GOT3 (cell line): ENCODE measurements at regions not wholly inside any gene's neighbourhood (a gene's known extent, or its start where the extent isn't known, plus 50 kb on each side); places are given as distances from the start of the nearest gene placed in this dataset.

Source experiments
- DNase-seq: peaks from one replicate; lab custom pipeline; 2025; ENCODE audit warnings: mixed read lengths; lab: John Stamatoyannopoulos, UW

DNA sequence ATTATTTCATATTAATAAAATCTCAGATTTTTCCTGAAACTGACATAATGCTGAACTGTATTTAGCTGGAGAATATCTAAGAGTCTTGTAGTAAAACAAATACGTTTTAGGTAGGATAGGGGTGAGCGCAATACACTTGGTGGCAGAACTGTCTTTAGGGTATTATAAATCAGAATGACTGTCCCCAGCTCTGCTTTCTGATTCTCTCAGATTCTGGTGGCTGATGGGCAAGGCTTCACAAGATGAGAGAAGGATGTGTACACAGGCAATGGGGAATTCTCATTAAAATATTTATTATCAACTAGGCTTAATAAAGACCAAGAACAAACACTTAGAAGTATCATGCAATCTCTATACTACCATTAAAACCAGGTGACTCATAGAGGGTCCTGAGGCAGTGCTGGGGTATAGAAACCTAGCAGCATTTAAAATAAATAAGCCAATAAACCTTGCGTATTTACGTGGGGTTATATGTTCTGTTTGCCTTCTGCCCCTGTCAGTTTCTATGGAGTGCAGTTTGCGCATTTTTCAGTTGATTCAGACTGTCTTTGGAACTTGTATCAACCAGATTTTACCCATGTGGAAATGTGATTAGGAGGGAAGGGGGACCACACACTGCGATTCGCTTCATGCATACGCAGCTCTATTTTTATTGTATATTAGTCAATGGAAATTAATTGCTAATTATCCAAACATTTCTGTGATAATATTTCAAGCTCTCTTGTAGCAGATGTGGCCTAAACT lies 1150.7 kb upstream of the WWC1 start:
- DNase-seq, result no peak

DNA sequence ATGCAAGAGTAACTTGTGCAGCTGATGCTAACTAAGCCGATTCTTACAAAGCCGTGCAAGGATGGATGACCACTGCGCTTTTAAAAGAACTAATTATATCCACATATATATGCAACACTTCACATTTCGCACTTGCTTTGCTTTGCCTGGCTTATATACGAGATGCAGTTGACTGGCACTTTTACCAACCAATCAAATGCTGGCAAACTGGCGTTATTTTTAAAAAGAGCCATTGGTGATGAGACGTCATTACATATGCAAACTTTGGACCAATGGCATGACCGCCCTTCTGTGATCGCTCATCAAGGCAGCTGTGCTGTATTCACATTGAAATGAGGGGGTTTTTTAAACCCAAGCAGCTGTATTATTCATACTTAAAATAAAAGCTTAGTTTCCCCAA lies 1147.7 kb upstream of the WWC1 start:
- no peak for DNase-seq

DNA sequence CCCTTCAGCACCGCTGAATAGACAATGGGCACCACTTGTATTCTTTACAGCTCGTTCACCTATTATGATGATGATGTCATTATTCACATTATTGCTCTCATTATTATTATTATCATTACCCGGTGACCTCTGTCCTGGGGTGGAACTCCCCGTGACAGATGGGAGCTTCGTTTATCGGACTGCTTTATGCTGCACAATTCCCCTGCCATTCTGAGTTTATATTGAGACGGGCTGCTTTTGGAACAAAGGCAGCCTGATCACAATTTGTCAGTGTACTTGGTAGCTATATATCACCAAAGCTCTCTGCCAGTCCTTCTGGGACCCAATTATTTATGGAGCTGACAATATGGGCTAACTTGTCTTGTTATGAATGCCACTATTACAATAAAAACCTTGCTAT lies 1145.6 kb upstream of the WWC1 start:
- DNase-seq, result no peak

DNA sequence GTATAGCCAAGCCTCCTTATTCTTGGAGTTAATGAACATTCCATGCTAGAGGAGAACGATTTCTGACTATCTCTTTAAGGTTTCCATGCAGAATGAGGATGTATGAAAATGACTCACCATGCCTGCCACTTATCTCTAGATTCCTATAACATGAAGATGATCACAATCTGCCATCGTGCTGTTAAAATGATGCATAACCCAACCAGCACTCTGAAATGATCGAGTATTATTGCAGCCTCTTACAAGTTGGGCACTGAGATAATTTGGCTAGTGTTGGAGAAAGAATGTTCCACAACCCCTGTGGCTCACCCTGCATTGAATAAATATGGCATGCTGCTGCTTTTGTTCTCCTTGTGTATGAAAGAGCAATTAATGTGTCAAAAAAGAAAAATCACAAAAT lies 1143.6 kb upstream of the WWC1 start:
- no peak for DNase-seq

GRCh38 chr5:167150661-167151060 lies 1140.8 kb upstream of the WWC1 start:
- no peak for DNase-seq

- no peak for DNase-seq
Observed at GRCh38 chr5:167152561-167152960, 1138.9 kb upstream of the WWC1 start.

DNA sequence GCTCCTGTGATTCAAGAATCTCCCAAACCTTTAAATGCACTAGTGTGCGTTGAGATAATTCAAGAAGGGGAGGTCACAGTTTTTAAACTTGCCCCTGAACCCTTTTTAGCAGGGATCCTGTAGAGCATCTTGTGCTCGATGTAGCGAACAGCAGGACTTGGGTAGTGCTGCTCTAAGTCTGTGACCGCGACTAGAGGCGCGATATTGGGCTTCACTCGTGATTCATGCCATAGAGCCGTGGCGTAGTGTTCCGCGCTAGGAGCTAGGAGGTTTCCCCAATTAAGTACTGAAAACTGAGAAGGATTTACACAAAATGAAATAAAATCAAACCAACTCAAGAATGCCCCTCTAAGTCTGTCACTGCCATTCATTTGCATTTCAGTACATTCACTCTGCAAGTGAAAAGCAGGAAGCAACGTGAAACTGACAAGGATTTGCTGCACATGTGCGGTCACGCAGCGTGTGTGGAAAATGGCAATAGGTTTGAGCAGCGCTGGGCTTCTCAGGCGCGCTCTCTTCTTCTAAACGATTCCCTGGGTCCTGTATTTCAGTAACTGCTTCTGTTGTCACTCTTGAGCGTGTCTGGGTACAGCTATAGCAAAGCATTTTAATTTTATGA lies 1135.9 kb upstream of the WWC1 start:
- DNase-seq, result no peak

DNA sequence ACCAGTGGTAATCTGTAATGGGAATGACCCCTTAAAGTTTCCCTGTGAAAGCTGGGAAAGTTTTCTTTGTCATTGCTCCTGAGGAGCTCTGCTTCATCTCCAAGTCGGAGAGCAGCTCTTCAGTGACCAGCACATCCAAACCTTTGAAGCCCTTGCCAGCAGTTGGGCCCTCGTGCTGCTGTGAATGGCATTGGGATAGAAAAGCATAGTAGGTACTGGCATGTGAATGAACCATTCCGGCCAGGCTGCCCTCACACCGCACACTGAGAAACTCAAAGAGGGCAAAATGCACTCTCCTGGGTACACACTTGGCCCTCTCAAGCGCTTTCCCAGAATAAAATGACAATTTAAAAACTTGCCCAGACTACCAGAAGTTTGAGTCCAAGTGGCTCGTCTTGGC lies 1135.0 kb upstream of the WWC1 start:
- no peak for DNase-seq

GRCh38 chr5:167158588-167158987 lies 1132.9 kb upstream of the WWC1 start:
- no peak for DNase-seq

DNA sequence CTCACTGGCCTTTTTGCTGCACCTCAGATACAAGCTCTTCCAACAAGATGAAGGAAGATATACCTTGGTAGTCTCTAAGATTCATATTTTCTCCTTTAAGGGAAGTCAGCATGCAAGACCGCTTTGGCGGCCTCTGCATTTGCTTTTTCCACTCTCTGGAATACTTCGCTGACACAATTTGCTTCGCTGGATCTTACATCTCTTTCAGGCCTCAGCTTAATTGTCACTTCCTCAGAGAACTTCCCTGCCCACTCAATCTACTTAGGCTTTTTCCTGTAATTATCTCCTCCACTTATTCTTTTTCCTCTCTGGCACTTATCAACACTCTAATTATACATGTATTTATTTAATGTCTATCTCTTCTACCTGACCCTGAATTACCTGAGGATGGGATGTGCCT lies 1131.1 kb upstream of the WWC1 start:
- DNase-seq, result no peak

GRCh38 chr5:167166696-167167095 lies 1124.7 kb upstream of the WWC1 start:
- DNase-seq, result no peak

DNA sequence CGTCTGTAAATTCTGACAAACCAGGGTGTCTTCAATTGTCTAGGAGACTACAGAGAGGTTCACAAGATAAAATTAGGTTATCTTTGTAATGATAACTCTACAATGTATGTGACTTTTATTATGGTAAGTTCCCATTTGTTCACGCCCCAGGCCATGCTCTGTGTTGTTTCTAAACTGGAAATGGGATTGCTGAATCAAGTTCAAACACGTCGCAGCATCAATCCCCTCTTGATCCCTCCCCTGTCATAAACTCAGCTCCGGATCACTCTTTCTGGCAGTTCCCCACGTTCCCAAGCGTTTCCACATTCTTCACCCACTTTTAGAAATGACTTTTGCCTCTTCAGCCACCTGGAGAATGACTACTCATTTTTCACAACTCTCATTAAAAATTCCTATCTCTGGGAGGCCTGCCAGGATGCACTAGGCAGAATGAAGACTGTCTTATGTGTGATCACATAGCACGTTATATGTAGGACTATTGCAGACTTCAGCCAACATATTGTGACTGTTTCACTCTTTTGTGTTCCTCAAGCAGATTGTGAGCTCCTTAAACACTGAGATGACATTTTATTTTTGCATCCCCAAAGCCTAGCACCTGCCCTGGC lies 1124.2 kb upstream of the WWC1 start:
- no peak for DNase-seq

DNA sequence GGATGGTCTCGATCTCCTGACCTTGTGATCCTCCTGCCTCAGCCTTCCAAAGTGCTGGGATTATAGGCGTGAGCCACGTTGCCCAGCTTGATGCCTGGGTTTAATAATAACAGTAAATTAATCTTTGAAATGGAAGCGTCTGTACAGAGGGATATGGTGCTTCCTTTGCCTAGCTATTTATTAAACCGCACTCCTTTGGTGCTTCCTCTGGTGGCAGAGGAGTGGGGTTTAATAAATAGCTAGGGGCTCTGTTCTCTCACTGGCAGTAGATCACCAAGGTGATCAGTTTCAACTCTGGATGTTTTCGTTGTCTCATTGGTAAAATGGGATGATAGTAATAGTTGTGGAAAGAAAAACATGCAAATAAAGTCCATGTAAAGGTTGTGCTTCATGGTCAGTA lies 1122.5 kb upstream of the WWC1 start:
- DNase-seq, result no peak

DNA sequence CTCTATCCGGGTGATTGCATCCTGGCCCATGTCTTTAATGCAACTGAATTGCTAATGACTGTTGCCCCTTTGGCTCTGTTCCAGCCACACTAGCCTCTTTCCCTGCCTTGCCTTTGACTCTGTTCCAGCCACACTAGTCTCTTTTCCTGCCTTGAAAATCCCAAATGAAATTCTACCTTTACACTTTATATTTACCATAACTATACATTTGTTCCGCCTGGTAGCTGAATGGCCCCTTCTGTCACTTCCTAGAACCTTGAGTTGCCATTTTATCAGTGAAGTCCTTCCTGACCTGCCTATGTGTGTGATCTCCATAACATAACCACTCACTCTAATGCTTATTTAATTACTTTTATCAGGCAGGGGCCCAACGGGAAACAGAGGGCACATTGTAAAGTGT lies 1120.4 kb upstream of the WWC1 start:
- DNase-seq, result no peak

DNA sequence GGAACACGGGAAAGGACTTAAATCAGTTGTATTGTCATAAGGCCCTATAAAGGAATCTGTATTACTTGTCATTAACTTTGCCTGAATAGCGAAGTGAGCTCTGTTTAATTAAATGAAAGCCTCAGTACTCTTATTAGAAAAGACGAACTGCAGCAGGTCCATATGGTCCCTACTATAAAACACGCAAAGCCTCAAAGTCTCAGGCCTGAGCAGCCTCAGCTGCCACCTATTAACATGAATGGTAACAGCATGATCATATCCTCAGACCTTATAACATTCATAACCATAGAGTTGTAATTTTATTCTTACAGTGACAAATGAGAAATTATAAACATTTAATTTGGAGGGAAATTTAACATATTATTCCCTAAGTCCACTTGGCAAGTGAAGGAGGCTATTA lies 1113.7 kb upstream of the WWC1 start:
- no peak for DNase-seq

- DNase-seq, result no peak
Observed at GRCh38 chr5:167180906-167181305, 1110.5 kb upstream of the WWC1 start.

DNA sequence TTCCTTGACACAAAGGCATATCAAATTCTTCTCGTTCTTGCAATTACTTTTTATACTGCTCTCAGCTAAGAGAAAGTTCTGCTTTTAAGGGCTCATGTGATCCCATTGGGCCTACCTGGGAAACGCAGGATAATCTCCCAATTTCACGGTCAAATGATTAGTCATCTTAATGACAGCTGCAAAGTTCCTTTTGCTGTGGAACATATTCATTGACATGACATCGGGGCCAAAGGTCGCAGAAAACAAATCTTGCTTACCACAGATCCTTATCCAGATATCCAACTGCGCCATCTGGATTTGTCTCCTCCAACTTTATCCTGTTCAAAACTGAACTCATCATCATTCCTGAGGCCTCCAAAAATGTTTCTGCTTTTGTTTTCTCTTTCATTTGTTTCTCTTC lies 1085.6 kb upstream of the WWC1 start:
- no peak for DNase-seq

- DNase-seq, result no peak
Observed at GRCh38 chr5:167207081-167207480, 1084.4 kb upstream of the WWC1 start.

DNA sequence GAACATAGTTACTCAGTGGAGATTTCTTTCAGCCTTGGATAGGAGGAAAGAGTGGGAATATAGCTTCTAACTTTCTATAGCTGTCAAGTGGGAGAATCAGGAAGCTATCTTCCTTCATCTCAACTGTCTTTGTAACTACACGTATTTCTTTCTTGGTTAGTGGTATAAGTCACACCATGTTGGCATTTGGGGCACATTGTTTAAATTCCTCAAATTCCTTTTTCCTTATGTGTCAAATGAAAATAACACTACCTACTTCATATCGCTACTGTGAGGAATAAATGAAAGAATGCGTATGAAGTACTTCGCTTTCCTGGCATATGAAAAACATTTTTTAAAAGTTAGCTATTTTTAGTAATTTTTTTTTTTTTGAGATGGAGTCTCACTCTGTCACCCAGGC lies 1082.5 kb upstream of the WWC1 start:
- no peak for DNase-seq

- no peak for DNase-seq
Observed at GRCh38 chr5:167217097-167217743, 1074.2 kb upstream of the WWC1 start.

DNA sequence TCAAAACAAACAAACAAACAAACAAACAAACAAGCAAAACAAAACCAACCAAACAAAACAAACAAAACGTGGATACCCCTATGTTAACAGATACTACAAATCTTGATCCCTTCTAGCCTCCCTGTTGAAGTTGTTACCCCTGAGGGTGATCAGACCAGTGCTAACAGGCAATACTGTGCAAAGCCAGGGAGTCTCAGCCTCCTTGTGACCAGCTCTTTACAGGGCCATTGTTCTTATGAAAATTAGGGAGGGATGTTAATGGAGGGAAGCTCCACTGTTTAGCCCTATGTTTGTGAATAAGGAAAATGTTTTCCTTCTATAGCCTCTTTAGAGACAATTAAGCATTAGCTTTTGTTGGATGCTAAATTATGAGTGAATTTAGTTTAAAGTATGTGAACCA lies 1072.1 kb upstream of the WWC1 start:
- no peak for DNase-seq

DNA sequence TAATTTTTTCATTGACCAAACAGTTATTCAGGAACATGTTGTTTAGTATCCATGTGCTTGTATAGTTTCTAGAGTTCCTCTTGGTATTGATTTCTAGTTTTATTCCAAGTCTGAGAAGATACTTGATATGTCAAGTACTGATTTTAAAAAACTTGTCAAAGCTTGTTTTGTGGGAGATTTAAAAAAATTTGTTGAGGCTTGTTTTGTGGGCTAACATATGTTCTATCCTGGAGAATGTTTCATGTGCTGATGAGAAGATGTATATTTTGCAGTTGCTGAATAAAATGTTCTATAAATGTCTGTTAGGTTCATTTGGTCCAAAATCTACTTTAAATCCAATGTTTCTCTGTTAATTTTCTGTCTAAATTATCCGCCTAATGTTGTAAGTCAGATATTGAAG lies 1065.1 kb upstream of the WWC1 start:
- DNase-seq, result no peak

GRCh38 chr5:167228134-167228533 lies 1063.3 kb upstream of the WWC1 start:
- DNase-seq, result no peak
